ENCODE measurements at regions not wholly inside any gene's neighbourhood (a gene's known extent, or its start where the extent isn't known, plus 50 kb on each side); places are given as distances from the start of the nearest gene placed in this dataset.
A peak's percentile ranks its signal among the peaks of the same experiment; 100 is the strongest.

- DNase-seq (ENCODE audit: low read depth in 2 of 2) = no peak
These were observed 79.8 kb upstream of the IQSEC1 start for GRCh38 chr3:13152826-13153710.

GRCh38 chr3:13150624-13151023, 77.4 kb upstream of the IQSEC1 start:
- no peak for DNase-seq (ENCODE audit: low read depth in 2 of 2)

GRCh38 chr3:13149330-13150108, 76.3 kb upstream of the IQSEC1 start:
- DNase-seq (ENCODE audit: low read depth in 2 of 2) = no peak

- DNase-seq (ENCODE audit: low read depth in 2 of 2) = no peak
These were observed 75.5 kb upstream of the IQSEC1 start for GRCh38 chr3:13148561-13149329.

- DNase-seq (ENCODE audit: low read depth in 2 of 2) = no peak
These were observed 74.9 kb upstream of the IQSEC1 start for GRCh38 chr3:13148126-13148525.

GRCh38 chr3:13147344-13147743, 74.1 kb upstream of the IQSEC1 start:
- no peak for DNase-seq (ENCODE audit: low read depth in 2 of 2)

GRCh38 chr3:13146643-13147143, 73.5 kb upstream of the IQSEC1 start:
- DNase-seq (ENCODE audit: low read depth in 2 of 2) = no peak

- DNase-seq (ENCODE audit: low read depth in 2 of 2) = no peak
These were observed 72.8 kb upstream of the IQSEC1 start for GRCh38 chr3:13145826-13146642.

GRCh38 chr3:13145131-13145825, 72.0 kb upstream of the IQSEC1 start:
- no peak for DNase-seq (ENCODE audit: low read depth in 2 of 2)

- DNase-seq (ENCODE audit: low read depth in 2 of 2) = no peak
These were observed 71.2 kb upstream of the IQSEC1 start for GRCh38 chr3:13144163-13145023.

GRCh38 chr3:13143381-13144004, 70.3 kb upstream of the IQSEC1 start:
- DNase-seq (ENCODE audit: low read depth in 2 of 2) = no peak

- DNase-seq (ENCODE audit: low read depth in 2 of 2) = no peak
These were observed 69.5 kb upstream of the IQSEC1 start for GRCh38 chr3:13142552-13143380.

GRCh38 chr3:13141991-13142412, 68.8 kb upstream of the IQSEC1 start:
- DNase-seq (ENCODE audit: low read depth in 2 of 2) = peak; percentile 15 to 17

GRCh38 chr3:13141183-13141582, 68.0 kb upstream of the IQSEC1 start:
- DNase-seq (ENCODE audit: low read depth in 2 of 2) = no peak

- no peak for DNase-seq (ENCODE audit: low read depth in 2 of 2)
These were observed 67.4 kb upstream of the IQSEC1 start for GRCh38 chr3:13140596-13140995.

- DNase-seq (ENCODE audit: low read depth in 2 of 2) = no peak
These were observed 66.3 kb upstream of the IQSEC1 start for GRCh38 chr3:13139471-13140065.

- no peak for DNase-seq (ENCODE audit: low read depth in 2 of 2)
These were observed 65.6 kb upstream of the IQSEC1 start for GRCh38 chr3:13138833-13139145.
